Right ventricle myocardium superior (tissue), 1 donor: ENCODE measurements at regions not wholly inside any gene's neighbourhood (a gene's known extent, or its start where the extent isn't known, plus 50 kb on each side); places are given as distances from the start of the nearest gene placed in this dataset.

ENCODE experiments used
- ATAC-seq: fragments of 200-7000 bp; cut with Tn5 transposase; one replicate; pipeline ENCODE4 v1.9.1; 2020; ENCODE audit warnings: mild to moderate bottlenecking; ENCODE audit not compliant: poor library complexity
- DNase-seq: peaks from one replicate; pipeline ENCODE4 v3.0.0-alpha.2; 2020
- intact Hi-C: fragments of 100-400 bp; cut with DNase I; formaldehyde crosslinking; loops from one replicate; pipeline ENCODE4 v1.11.2; 2022
- donor health status: DM: no; HTN: yes; CAD: no; lungs with severe emphysema.

DNA sequence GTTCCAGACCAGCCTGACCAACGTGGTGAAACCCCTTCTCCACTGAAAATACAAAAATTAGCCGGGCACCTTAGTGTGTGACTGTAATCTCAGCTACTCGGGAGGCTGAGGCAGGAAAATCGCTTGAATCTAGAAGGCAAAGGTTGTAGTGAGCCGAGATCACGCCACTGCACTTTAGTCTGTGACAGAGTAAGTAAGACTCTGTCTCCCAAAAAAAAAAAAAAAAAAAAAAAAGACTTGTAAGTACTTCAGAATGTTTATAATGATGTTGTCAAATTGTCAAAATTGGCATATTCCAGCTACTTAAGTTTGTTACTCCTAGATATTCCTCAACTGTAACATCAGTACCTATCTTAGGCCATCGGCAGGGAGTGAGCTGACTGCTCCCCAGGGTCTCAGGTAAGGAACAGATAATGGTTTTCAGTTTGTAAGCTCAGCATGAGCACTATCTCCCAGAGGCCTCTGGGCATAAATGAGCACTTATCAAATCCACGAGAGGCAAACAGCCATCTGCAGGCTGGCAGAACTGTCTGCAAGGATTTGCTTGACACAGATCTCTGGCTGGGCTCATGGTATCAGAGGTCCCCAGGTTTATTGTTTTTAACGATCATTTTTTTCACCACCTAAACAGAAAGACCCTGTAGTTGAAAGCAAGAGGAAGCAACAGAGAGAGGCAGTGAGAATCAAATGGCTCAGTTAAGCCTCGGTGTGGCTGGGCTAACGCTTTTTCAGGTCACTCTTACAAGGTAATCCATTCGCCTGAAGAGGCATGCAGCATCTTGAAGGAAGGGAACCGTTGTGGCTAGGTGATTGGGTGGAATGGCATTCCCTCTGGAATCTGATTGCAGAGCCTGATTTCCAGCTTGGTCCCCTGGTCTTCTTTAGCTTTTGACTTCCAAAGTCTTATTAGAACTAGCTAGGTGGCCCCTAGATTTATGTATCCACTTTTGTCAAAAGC, 115.9 kb downstream of the LY86 start:
- intact Hi-C loops = no loop called here
- ATAC-seq = no peak
- no peak for DNase-seq

- no peak for DNase-seq
- ATAC-seq = no peak
- intact Hi-C loops = no loop called here
These were observed 116.5 kb downstream of the LY86 start for GRCh38 chr6:6705061-6705425.

GRCh38 chr6:6705915-6706675, 117.6 kb downstream of the LY86 start:
- no peak for ATAC-seq
- no peak for DNase-seq
- intact Hi-C loops = no loop called here

- no peak for DNase-seq
- intact Hi-C loops = no loop called here
- ATAC-seq = no peak
These were observed 118.6 kb downstream of the LY86 start for GRCh38 chr6:6707143-6707542.

DNA sequence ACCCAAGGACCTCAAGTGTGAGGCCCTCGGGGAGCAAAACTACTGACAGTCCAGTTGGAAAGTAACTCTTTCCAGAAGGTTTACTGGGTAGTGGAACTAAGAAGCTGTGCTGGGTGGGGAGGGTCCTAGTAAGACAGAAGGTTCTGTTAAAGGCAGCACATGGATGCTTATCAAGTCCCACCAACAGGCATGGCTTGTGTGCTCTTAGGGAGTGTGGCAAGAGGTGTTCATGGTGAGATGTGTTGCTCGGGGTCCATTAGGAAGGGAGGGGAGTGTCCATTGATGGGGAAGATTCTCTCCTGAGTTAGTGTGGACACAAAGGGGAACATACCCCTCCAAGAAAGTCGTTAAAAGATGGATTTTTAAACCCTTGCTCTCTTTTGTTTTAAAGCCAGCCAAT, 120.6 kb downstream of the LY86 start:
- DNase-seq (no peak), ATAC-seq (no peak)
- intact Hi-C loops = no loop called here

DNA sequence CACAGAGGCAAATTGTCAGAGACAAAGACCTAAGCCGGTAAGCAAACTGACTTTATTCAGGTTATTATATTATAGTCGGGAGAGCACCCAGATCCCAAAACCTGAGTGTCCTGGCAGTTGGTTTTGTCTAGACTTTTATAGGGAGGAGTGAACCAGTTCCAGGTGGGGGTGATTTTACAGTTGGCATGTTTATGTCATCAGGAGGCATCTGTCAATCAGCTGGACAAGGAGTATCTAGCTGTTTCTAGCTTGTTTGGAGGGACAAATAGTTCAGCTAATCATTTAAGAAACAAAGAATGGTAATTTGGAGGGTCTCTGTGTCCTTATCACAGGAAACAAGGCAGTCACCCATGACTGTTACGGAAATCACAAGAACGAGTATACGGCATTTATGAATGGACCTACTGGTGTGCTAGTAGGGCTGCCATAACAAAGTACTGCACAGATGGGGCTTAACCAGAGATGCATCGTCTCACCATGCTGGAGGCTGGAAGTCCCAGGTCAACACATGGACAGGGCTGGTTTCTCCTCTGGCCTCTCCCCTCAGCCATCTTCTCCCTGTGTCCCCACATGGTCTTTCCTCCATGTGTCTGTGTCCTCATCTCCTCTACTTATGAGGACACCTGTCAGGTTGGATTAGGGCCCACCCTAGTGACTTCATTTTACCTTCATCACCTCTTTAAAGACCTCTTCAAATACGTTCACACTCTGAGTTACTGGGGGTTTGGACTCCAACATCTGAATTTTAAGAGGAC, 122.7 kb downstream of the LY86 start:
- intact Hi-C loops = no loop called here
- no peak for ATAC-seq
- no peak for DNase-seq

DNA sequence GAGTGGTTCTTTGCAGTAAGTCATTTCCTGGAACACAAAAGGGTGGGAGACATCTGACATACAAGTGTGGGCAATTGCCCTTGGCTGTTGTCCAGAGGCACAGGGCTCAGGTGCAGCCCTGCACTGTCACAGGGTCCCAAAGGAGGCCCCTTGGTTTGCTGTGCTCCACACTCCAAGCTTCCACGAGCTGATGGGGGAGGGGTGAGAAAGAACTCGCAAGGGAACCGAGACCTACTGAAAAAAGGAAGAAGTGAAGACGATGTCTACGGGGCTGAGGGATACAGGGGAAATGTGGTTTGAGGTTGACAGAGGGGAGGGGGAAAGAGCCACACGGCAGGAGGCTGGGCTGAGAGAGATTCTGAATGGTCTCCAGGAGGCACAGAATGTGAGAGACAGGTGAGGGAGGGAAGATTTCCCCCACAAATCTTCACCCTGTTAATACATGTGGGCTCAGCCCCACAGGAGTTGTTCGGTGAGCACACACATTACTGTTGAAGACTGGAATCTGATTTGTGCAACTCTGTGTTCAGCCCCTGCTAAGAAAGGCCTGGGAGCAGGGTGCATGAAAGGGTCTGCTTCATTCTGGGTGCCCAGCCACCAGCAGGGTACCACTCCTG, 123.4 kb downstream of the LY86 start:
- intact Hi-C loops = no loop called here
- no peak for DNase-seq
- ATAC-seq = no peak

- intact Hi-C loops = no loop called here
- no peak for DNase-seq
These were observed 124.2 kb downstream of the LY86 start for GRCh38 chr6:6712449-6713403.

DNA sequence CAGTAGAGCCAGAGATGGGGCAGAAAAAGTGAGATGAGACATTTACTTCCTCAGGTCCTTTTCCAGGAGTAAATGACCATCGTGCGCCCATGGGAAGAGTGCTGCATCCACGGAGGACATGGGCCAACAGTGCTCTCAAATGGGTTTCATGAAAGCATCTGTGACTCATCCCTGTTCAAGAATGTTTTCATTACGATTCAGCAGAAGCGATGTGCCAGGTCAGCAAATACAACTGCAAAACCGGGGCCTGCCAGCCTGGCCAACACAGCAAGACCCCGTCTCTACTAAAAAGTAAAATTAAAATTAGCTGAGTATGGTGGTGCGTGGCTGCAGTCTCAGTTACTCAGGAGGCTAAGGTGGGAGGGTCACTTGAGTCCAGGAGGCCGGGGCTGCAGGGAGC, 125.1 kb downstream of the LY86 start:
- DNase-seq (no peak), ATAC-seq (no peak)
- intact Hi-C loops = no loop called here

More at GRCh38 chr6:6712449-6713403, 124.2 kb downstream of the LY86 start:
- peak; percentile 40 for ATAC-seq

- ATAC-seq = peak; percentile 39
- intact Hi-C loops = no loop called here
- no peak for DNase-seq
These were observed 125.8 kb downstream of the LY86 start for GRCh38 chr6:6714118-6714897.

- intact Hi-C loops = no loop called here
- DNase-seq = no peak
- no peak for ATAC-seq
These were observed 126.4 kb downstream of the LY86 start for GRCh38 chr6:6714953-6715352.

GRCh38 chr6:6715465-6715864, 126.9 kb downstream of the LY86 start:
- DNase-seq (no peak), ATAC-seq (no peak)
- intact Hi-C loops = no loop called here

DNA sequence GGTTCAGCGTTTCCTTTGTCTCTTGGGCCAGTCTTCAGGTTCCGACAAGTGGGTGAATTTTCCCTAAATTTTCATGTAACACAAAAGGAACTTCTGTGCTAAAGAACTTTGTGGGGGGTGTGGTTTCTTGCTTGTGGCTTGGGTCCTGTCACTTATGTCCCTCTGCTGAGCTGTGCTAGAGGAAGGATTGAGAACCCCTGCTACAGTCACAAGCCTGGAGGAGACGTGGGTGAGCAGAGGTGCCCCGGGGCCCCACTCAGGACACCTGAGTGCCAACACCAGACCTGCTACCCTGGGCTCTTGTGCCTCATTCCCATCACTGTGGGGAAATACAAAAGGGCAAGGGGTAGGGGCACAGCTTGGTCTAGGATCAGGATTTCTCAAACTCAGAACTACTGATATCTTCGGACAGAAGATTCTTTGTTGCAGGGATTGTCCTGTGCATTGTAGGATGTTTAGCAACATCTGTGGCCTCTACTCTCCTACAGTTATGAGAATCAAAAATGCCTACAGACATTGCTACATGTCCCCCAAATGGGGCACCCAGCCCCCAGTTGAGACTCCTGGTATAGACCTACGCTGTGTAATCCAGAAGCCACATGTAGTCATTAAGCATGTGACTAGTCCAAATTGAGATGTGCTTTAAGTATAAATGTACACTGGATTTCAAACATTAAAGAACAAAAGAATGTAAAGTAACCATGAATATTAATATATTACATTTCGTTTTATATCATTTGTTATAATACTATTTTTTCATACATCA, 128.7 kb downstream of the LY86 start:
- intact Hi-C loops = no loop called here
- DNase-seq (no peak), ATAC-seq (no peak)

GRCh38 chr6:6717953-6718352, 129.4 kb downstream of the LY86 start:
- ATAC-seq (peak; percentile 52), DNase-seq (no peak)
- intact Hi-C loops = no loop called here

DNA sequence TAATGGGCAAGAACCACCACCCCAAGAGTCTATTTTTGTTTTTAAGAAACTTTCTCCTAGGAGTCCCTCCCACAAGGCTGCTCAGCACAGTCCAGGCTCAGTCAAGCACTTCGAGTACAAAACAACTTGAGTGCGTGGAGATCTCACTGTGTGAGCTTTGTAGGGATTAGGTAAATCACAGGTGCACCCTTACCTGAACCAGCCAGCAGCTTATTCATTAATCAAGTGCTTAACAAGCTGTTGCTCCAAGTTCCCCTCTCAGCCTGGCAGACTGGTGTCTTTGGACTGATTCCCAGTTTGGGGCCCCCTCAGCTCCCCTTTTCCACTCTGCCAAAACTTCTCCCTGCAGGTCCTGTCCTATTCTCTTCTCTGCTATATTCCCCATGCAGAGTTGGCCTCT, 133.1 kb downstream of the LY86 start:
- ATAC-seq (no peak), DNase-seq (no peak)
- intact Hi-C loops = loop anchor here (5.0 kb wide), 1 partner anchor 521 kb away; no protein-coding TSS in a partner anchor

- intact Hi-C loops = loop anchor here (5.0 kb wide), 1 partner anchor 520 kb away; no protein-coding TSS in a partner anchor
- ATAC-seq (no peak), DNase-seq (no peak)
These were observed 133.7 kb downstream of the LY86 start for GRCh38 chr6:6722195-6722594.
